GM23248 (cell line): ENCODE measurements at regions not wholly inside any gene's neighbourhood (a gene's known extent, or its start where the extent isn't known, plus 50 kb on each side); places are given as distances from the start of the nearest gene placed in this dataset.

ENCODE experiments used
- EZH2 ChIP-seq: fragments of 200-600 bp; sonication (generic); IDR thresholded peaks from 2 replicates; pipeline ENCODE4 v1.6.1; 2018; ENCODE audit warnings: antibody characterized with exemption, mild to moderate bottlenecking; ENCODE audit not compliant: insufficient read depth, poor library complexity, severe bottlenecking
- EZH2phosphoT487 ChIP-seq: fragments of 200-600 bp; sonication (generic); IDR thresholded peaks from 2 replicates; pipeline ENCODE4 v1.6.1; 2018; ENCODE audit warnings: antibody characterized with exemption, moderate library complexity, mild to moderate bottlenecking, low read depth; ENCODE audit not compliant: insufficient read depth

DNA sequence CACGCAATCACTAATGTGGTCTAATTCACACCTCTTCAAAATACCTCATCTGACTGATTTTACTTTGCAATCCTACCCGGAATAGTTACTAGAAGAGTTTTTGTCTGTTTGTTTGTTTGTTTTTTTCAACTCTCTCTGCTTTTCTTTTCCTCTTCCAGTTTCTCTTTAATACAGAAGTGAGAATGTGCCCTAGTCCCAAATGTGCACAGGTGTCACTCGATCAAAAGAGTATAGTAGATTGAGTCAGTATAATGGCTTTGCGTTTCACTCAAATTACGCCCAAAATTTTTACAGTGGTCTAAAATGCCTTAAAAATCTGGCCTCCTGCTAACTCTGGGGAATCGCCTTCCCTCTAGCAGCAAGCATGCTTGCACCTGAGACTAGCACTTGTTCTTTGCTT, 1536.8 kb downstream of the KCNT2 start:
- TF ChIP-seq EZH2 = no peak
- no peak for TF ChIP-seq EZH2phosphoT487
